Subcutaneous abdominal adipose tissue (tissue), 5 donors: ENCODE measurements at regions not wholly inside any gene's neighbourhood (a gene's known extent, or its start where the extent isn't known, plus 50 kb on each side); places are given as distances from the start of the nearest gene placed in this dataset.

Experiments used
- H3K27ac ChIP-seq: one replicate; pipeline ENCODE4 v1.7.0; 2013; ENCODE audit warnings: low read depth, mild to moderate bottlenecking, inconsistent platforms, low read length, moderate library complexity
- H3K27me3 ChIP-seq, 5 donors: one replicate each; pipeline ENCODE4 v1.7.0; 2013; ENCODE audit warnings: low read length in 5 of 5, inconsistent platforms in 1 of 5; ENCODE audit not compliant: control insufficient read depth in 5 of 5, insufficient read depth in 4 of 5
- H3K36me3 ChIP-seq, 5 donors: one replicate each; pipeline ENCODE4 v1.7.0; 2013; ENCODE audit warnings: low read length in 5 of 5; ENCODE audit not compliant: control insufficient read depth in 5 of 5, insufficient read depth in 5 of 5
- H3K4me1 ChIP-seq, 5 donors: one replicate each; pipeline ENCODE4 v1.7.0; 2013; ENCODE audit warnings: low read length in 5 of 5, mild to moderate bottlenecking in 3 of 5, moderate library complexity in 1 of 5; ENCODE audit not compliant: control insufficient read depth in 5 of 5, insufficient read depth in 5 of 5
- H3K4me3 ChIP-seq, 5 donors: one replicate each; pipeline ENCODE4 v1.7.0; 2013; ENCODE audit warnings: low read length in 5 of 5, low read depth in 1 of 5
- H3K9ac ChIP-seq, 5 donors: one replicate each; pipeline ENCODE4 v1.7.0; 2013; ENCODE audit warnings: low read length in 5 of 5, mild to moderate bottlenecking in 4 of 5, moderate library complexity in 3 of 5
- H3K9me3 ChIP-seq, 5 donors: one replicate each; pipeline ENCODE4 v1.7.0; 2013; ENCODE audit warnings: low read length in 5 of 5; ENCODE audit not compliant: control insufficient read depth in 5 of 5
- donor health status: healthy.
- donor health status: healthy.
- donor health status: healthy.
- donor health status: healthy.
- donor health status: healthy.

GRCh38 chr10:31139497-31139896 lies 107.8 kb upstream of the ZNF438 start:
- no peak overlapping the region for H3K4me3 ChIP-seq
- no peak overlapping the region for H3K9ac ChIP-seq
- H3K4me1 ChIP-seq = peaks cover 2 to 15% (median 9%) of the 10 kb centered on the region in 5 donors
- no peak overlapping the region for H3K27ac ChIP-seq
- H3K9me3 ChIP-seq = no peaks in the 10 kb centered on the region
- no peaks in the 10 kb centered on the region for H3K36me3 ChIP-seq
- no peaks in the 10 kb centered on the region for H3K27me3 ChIP-seq

GRCh38 chr10:31140716-31141115 lies 109.1 kb upstream of the ZNF438 start:
- no peaks in the 10 kb centered on the region for H3K27me3 ChIP-seq
- H3K36me3 ChIP-seq = no peaks in the 10 kb centered on the region
- peaks cover 0 to 8% (median 0%) of the 10 kb centered on the region in 5 donors for H3K4me1 ChIP-seq
- H3K9me3 ChIP-seq = no peaks in the 10 kb centered on the region
- H3K27ac ChIP-seq = no peak overlapping the region
- H3K9ac ChIP-seq = no peak overlapping the region
- H3K4me3 ChIP-seq = no peak overlapping the region

DNA sequence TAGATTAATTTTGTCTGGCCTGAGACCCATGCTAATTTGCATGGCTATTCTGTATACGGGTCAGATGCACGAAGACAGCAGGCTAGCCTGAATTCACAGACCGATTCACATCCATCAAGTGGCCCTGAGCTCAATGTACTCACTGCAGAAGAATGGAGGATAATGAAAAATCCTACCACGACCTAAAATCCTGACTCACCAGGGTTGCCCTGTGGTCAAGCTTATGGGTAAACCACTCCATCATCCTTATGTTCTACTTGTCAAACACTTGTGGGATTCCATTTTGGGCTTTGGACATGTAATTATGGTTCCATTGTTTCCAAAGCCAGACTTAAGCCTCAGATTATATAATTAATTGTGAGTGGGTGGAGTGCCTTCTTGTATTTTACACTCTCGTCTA lies 110.4 kb upstream of the ZNF438 start:
- Histone ChIP-seq H3K4me3 (no peak overlapping the region), H3K27ac (no peak overlapping the region)

DNA sequence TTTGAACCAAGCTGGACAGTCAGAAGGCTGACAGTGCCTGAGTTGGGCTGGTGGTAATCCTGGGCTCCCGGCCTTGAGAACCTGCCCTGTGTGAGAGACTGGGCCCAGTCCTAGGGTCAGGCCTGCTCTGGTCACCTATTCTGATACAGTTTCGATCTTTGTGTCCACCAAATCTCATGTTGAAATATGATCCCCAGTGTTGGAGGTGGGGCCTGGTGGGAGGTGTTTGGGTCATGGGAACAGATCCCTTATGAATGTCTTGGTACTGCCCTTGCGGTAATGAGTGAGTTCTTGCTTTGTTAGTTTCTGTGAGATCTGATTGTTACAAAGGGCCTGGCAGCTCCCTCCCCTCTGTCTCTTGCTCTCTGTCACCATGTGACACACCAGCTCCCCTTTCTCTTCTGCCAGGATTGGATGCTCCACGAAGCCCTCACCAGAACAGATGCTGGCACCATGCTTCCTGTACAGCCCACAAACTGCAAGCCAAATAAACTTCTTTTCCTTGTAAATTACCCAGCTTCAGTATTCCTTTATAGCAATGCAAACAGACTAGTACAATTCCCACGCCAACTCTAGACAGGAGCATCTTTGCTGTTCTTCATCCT lies 111.8 kb upstream of the ZNF438 start:
- Histone ChIP-seq H3K9me3 (no peaks in the 10 kb centered on the region), H3K9ac (no peak overlapping the region), H3K27me3 (no peaks in the 10 kb centered on the region), H3K4me3 (no peak overlapping the region), H3K4me1 (peaks cover 5 to 17% (median 13%) of the 10 kb centered on the region in 5 donors), H3K36me3 (no peaks in the 10 kb centered on the region), H3K27ac (no peak overlapping the region)

More for the DNA sequence above, 110.4 kb upstream of the ZNF438 start:
- Histone ChIP-seq H3K4me1 (peaks cover 5 to 18% (median 12%) of the 10 kb centered on the region in 5 donors), H3K9me3 (no peaks in the 10 kb centered on the region), H3K27me3 (no peaks in the 10 kb centered on the region), H3K36me3 (no peaks in the 10 kb centered on the region), H3K9ac (no peak overlapping the region)

DNA sequence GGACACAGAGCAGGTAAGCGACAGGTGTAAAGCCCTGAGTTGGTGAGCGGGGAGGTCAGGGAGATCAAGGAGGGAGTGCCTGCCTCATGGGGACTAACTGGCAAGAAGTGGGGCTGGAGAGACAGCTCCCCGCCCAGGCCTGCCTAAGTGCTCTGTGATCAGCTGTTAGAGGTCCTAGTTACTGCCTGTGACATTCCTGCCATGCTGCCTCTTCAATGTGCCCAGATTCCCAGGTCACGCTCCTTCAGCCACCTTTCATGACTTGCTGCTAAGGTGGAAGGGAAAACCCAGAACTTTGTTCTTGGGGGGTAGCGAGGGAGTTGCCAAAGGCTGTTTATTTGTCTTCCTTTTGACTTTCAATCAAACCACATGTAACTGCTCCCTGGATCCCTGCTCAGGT lies 114.3 kb upstream of the ZNF438 start:
- Histone ChIP-seq H3K4me3 (peak overlapping the region in 1 of 5 donors; percentile 41), H3K9me3 (no peaks in the 10 kb centered on the region), H3K36me3 (no peaks in the 10 kb centered on the region), H3K9ac (no peak overlapping the region), H3K27ac (no peak overlapping the region), H3K27me3 (no peaks in the 10 kb centered on the region), H3K4me1 (peaks cover 5 to 17% (median 13%) of the 10 kb centered on the region in 5 donors)

- peaks cover 5 to 17% (median 13%) of the 10 kb centered on the region in 5 donors for H3K4me1 ChIP-seq
- no peak overlapping the region for H3K27ac ChIP-seq
- peak overlapping the region in 3 of 5 donors; percentile 22 to 42 (median 41) for H3K4me3 ChIP-seq
- no peaks in the 10 kb centered on the region for H3K27me3 ChIP-seq
- no peaks in the 10 kb centered on the region for H3K36me3 ChIP-seq
- H3K9ac ChIP-seq = no peak overlapping the region
- no peaks in the 10 kb centered on the region for H3K9me3 ChIP-seq
Measured at GRCh38 chr10:31146491-31147209, 115.0 kb upstream of the ZNF438 start.

DNA sequence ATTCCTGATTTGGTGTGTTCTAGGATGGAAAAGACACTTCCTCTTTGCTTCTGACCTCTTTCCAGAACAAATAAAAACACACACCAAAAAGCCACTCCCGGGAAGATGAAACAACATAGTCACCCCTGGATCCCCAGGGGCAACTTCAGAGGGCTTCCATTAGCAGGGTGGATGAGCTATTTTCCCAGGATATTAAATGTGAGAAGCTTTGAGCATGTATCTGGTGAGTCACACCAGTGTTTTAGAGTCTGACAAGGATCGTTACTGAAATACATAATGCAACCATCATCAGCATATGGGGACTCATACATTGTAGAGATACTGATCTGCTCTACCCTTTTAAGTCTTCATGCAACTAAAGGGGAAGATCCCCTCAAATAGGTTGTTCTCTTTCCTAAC lies 115.5 kb upstream of the ZNF438 start:
- H3K27me3 ChIP-seq = no peaks in the 10 kb centered on the region
- H3K4me1 ChIP-seq = peaks cover 5 to 18% (median 13%) of the 10 kb centered on the region in 5 donors
- no peaks in the 10 kb centered on the region for H3K36me3 ChIP-seq
- no peaks in the 10 kb centered on the region for H3K9me3 ChIP-seq
- no peak overlapping the region for H3K4me3 ChIP-seq
- no peak overlapping the region for H3K9ac ChIP-seq
- no peak overlapping the region for H3K27ac ChIP-seq

DNA sequence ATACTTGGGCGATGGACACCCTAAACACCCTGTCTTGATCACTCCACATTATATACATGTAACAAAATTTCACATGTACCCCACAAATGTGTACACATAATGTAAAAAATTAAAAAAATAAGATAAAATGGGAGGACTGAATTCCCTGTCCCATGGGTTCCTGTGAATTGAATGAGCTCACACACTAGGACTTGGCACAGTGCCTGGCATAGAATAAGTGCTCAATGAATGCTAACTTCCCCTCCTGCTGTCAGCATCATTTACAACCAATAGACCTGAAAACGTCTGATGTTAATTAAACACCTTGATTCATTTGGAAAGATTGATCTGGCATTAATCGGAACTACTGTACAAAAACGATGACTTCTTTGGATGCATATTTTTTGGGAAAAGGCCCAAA lies 117.3 kb upstream of the ZNF438 start:
- no peaks in the 10 kb centered on the region for H3K9me3 ChIP-seq
- H3K4me3 ChIP-seq = no peak overlapping the region
- peaks cover 7 to 29% (median 13%) of the 10 kb centered on the region in 5 donors for H3K4me1 ChIP-seq
- no peak overlapping the region for H3K9ac ChIP-seq
- no peak overlapping the region for H3K27ac ChIP-seq
- no peaks in the 10 kb centered on the region for H3K36me3 ChIP-seq
- no peaks in the 10 kb centered on the region for H3K27me3 ChIP-seq

- no peaks in the 10 kb centered on the region for H3K36me3 ChIP-seq
- no peak overlapping the region for H3K27ac ChIP-seq
- H3K9ac ChIP-seq = no peak overlapping the region
- no peak overlapping the region for H3K4me3 ChIP-seq
- H3K9me3 ChIP-seq = no peaks in the 10 kb centered on the region
- peaks cover 7 to 29% (median 13%) of the 10 kb centered on the region in 5 donors for H3K4me1 ChIP-seq
- H3K27me3 ChIP-seq = no peaks in the 10 kb centered on the region
Measured at GRCh38 chr10:31149835-31150512, 118.3 kb upstream of the ZNF438 start.

DNA sequence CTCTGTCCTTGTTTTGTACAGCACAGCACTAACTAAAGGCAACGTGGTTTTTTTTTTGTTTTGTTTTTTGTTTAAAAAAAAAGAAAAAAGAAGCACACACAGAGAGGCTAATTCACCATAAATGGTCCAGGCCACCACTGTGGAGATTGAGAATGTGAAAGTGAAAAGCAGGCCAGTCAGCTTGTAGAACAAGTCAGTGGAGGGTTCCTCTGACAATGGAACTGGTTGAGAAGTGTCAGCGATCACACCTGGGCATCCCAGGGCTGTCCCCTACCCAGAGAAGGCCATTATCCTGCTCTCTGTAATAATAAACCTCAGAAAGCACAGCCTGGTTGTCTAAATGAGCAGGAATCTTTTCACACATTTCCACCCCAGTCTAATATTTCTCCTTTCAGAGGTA lies 119.6 kb upstream of the ZNF438 start:
- Histone ChIP-seq H3K4me3 (no peak overlapping the region), H3K4me1 (peaks cover 4 to 22% (median 10%) of the 10 kb centered on the region in 5 donors), H3K27ac (no peak overlapping the region)

More for the DNA sequence above, 119.6 kb upstream of the ZNF438 start:
- Histone ChIP-seq H3K9me3 (no peaks in the 10 kb centered on the region), H3K27me3 (no peaks in the 10 kb centered on the region), H3K36me3 (no peaks in the 10 kb centered on the region), H3K9ac (no peak overlapping the region)
